ENCODE measurements at regions not wholly inside any gene's neighbourhood (a gene's known extent, or its start where the extent isn't known, plus 50 kb on each side); places are given as distances from the start of the nearest gene placed in this dataset.
A peak's percentile ranks its signal among the peaks of the same experiment; 100 is the strongest.

DNA sequence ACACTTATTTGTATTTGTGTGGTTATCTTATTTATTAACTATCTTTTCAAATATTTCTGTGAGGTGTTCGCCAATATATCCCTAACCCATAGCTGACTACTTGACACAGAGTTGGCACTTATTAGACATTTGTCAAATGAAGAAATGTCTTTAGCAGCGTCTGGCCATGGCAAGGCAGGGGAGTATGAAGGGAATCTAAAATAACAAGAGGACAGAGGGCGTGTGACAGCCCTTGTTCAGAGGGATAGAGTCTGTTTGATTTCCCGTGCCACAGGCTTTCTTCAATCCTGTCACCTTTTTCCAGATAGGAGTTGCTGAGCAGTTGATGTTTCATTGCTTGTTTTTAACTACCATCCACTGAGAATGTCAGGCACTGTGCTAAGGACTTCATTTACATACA lies 53.6 kb upstream of the SLC39A10 start:
- no TSS peak for BruUV-seq (replicated peaks)
- Histone ChIP-seq H3K9me3 (ENCODE audit: low read length) (peaks cover 7% of the 10 kb centered on the region; the same call in 1 of the 2 replicates), H3K4me3 (ENCODE audit: low read depth, low read length, poor library complexity, severe bottlenecking) (no peak overlapping the region), H4K20me1 (ENCODE audit: insufficient read depth, low read length) (no peaks in the 10 kb centered on the region), H3K36me3 (ENCODE audit: insufficient read depth, low read length) (no peaks in the 10 kb centered on the region), H3K4me1 (ENCODE audit: insufficient read depth, low read length, poor library complexity, severe bottlenecking) (peaks cover 13% of the 10 kb centered on the region), H3K79me2 (ENCODE audit: insufficient read depth, low read depth, low read length) (no peaks in the 10 kb centered on the region), H3K9me2 (ENCODE audit: insufficient read depth, low read length) (no peaks in the 10 kb centered on the region), H3K27ac (ENCODE audit: low read depth, low read length, poor library complexity, severe bottlenecking) (no peak overlapping the region), H3K4me2 (ENCODE audit: low read length) (no peak overlapping the region), H2AFZ (ENCODE audit: low read length) (no peak overlapping the region)
- TF ChIP-seq EZH2phosphoT487 (IDR thresholded peaks at IDR 0.05; ENCODE audit: borderline replicate concordance, low read depth, low read length) (no peak), CTCF (conservative IDR thresholded peaks at IDR 0.05; ENCODE audit: low read length) (no peak)
- no peak for DNase-seq (ENCODE audit: low spot score)
- POLR2A ChIA-PET: no interaction called here
- intact Hi-C loops (cut with micrococcal nuclease; ENCODE audit: unreplicated experiment): no loop called here
- CTCF ChIA-PET (ENCODE audit: unreplicated experiment): no interaction called here

- ChIA-PET CTCF (ENCODE audit: unreplicated experiment) (no interaction called here), POLR2A (interaction anchor here (0.6 to 0.7 kb wide), 2 partner anchors 11 to 1110 kb away, joined by 4 to 8 read pairs; no protein-coding TSS in a partner anchor)
- BruUV-seq (replicated peaks): no TSS peak
- no peaks in the 10 kb centered on the region for H3K9me2 ChIP-seq (ENCODE audit: insufficient read depth, low read length)
- no peak overlapping the region for H2AFZ ChIP-seq (ENCODE audit: low read length)
- TF ChIP-seq EZH2phosphoT487 (IDR thresholded peaks at IDR 0.05; ENCODE audit: borderline replicate concordance, low read depth, low read length) (no peak), CTCF (conservative IDR thresholded peaks at IDR 0.05; ENCODE audit: low read length) (no peak)
- H3K4me1 ChIP-seq (ENCODE audit: insufficient read depth, low read length, poor library complexity, severe bottlenecking): peaks cover 13% of the 10 kb centered on the region
- H3K36me3 ChIP-seq (ENCODE audit: insufficient read depth, low read length): no peaks in the 10 kb centered on the region
- no peak for DNase-seq (ENCODE audit: low spot score)
- no peak overlapping the region for H3K4me2 ChIP-seq (ENCODE audit: low read length)
- intact Hi-C loops (cut with micrococcal nuclease; ENCODE audit: unreplicated experiment): no loop called here
- H3K9me3 ChIP-seq (ENCODE audit: low read length): peaks cover 3% of the 10 kb centered on the region; the same call in 1 of the 2 replicates
- no peaks in the 10 kb centered on the region for H3K79me2 ChIP-seq (ENCODE audit: insufficient read depth, low read depth, low read length)
- no peak overlapping the region for H3K27ac ChIP-seq (ENCODE audit: low read depth, low read length, poor library complexity, severe bottlenecking)
- H4K20me1 ChIP-seq (ENCODE audit: insufficient read depth, low read length): no peaks in the 10 kb centered on the region
- no peak overlapping the region for H3K4me3 ChIP-seq (ENCODE audit: low read depth, low read length, poor library complexity, severe bottlenecking)
These were observed 54.3 kb upstream of the SLC39A10 start for GRCh38 chr2:195602687-195603086.

DNA sequence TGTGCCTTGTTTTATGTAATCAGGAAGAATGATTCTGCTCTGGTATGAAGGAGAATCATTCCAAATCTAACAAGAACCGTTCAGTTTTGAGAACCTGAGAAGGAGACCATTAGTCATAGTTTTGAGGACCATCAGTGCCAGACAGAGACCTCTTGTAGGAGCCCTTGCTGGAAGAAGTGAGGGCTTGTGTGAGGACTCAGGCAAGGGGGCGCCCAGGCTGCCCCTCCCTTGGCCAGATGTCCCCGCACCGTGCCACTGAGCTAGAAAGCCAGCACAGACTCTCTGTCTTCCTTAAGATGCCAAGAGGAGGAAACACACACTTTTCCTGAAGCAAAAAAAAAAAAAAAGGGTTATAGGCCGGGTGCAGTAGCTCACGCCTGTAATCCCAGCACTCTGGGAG lies 55.7 kb upstream of the SLC39A10 start:
- Histone ChIP-seq H2AFZ (ENCODE audit: low read length) (0 out of 2 replicates have a peak overlapping the region, but pooled peaks have one; percentile 37), H3K9me3 (ENCODE audit: low read length) (no peaks in the 10 kb centered on the region), H3K4me3 (ENCODE audit: low read depth, low read length, poor library complexity, severe bottlenecking) (no peak overlapping the region), H3K4me2 (ENCODE audit: low read length) (no peak overlapping the region), H3K36me3 (ENCODE audit: insufficient read depth, low read length) (no peaks in the 10 kb centered on the region), H3K27ac (ENCODE audit: low read depth, low read length, poor library complexity, severe bottlenecking) (no peak overlapping the region), H3K79me2 (ENCODE audit: insufficient read depth, low read depth, low read length) (no peaks in the 10 kb centered on the region), H3K9me2 (ENCODE audit: insufficient read depth, low read length) (no peaks in the 10 kb centered on the region), H3K4me1 (ENCODE audit: insufficient read depth, low read length, poor library complexity, severe bottlenecking) (peaks cover 13% of the 10 kb centered on the region), H4K20me1 (ENCODE audit: insufficient read depth, low read length) (no peaks in the 10 kb centered on the region)
- BruUV-seq (replicated peaks): no TSS peak
- intact Hi-C loops (cut with micrococcal nuclease; ENCODE audit: unreplicated experiment): no loop called here
- CTCF ChIA-PET (ENCODE audit: unreplicated experiment): interaction anchor here (0.6 kb wide), 1 partner anchor 9 kb away, joined by 3 read pairs; no protein-coding TSS in a partner anchor
- POLR2A ChIA-PET: interaction anchor here (0.6 to 1.4 kb wide), 5 partner anchors 9 to 677 kb away, joined by 3 to 4 read pairs (median 4); no protein-coding TSS in a partner anchor
- no peak for DNase-seq (ENCODE audit: low spot score)
- no peak for TF ChIP-seq CTCF (conservative IDR thresholded peaks at IDR 0.05; ENCODE audit: low read length)
- TF ChIP-seq EZH2phosphoT487 (IDR thresholded peaks at IDR 0.05; ENCODE audit: borderline replicate concordance, low read depth, low read length): no peak
